Skin epidermis (tissue), 12 donors: ENCODE measurements at regions not wholly inside any gene's neighbourhood (a gene's known extent, or its start where the extent isn't known, plus 50 kb on each side); places are given as distances from the start of the nearest gene placed in this dataset.
"Not testable (repeated sequence)": the region's sequence is repeated elsewhere in the genome, so short reads cannot be mapped to it uniquely, and the experiment has no call there.

Source experiments
- H3K27ac ChIP-seq, 21 experiments: fragments of 200-600 bp; sonication (generic) in 11 of 21; one replicate each; pipeline ENCODE4 v1.5.0; 2020; ENCODE audit warnings: mild to moderate bottlenecking in 3 of 21, inconsistent platforms in 2 of 21, moderate library complexity in 2 of 21
- H3K4me3 ChIP-seq, 7 experiments: fragments of 200-600 bp; sonication (generic) in 2 of 7; one replicate each; pipeline ENCODE4 v1.5.0; 2020; ENCODE audit warnings: inconsistent platforms in 2 of 7, mild to moderate bottlenecking in 2 of 7, moderate library complexity in 1 of 7

DNA sequence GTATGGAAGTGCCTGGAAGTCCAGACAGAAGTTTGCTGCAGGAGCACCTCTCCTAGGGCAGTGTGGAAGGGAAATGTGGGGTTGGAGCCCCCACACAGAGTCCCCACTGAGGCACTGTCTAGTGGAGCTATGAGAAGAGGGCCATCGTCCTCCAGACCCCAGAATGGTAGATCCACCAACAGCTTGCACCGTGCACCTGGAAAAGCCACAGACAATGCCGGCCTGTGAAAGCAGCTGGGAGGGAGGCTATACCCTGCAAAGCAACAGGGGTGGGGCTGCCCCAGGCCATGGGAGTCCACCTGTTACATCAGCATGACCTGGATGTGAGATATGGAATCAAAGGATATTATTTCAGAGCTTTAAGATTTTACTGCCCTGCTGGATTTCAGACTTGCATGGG is 551.4 kb downstream of the PPP4R3C start:
- H3K4me3 ChIP-seq, H3K27ac ChIP-seq: not testable (repeated sequence)

DNA sequence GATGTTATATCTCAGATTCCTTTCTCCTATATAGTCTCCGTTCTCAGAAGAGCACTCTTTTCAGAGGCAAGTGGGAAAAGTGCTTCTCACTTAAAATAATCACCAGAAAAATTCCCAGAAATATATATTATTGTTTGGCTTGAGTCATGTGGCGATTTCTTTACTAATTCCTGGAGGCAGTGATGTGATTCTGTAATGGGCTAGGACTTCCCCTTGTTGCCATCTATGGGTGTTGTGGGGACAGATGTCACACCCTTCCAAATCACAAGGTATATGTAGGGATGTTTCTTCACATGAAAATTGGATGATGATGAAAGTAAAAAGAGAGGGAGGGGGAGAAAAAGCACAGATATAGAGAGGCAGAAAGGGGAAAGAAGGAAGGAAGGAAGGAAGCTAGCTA is 553.4 kb downstream of the PPP4R3C start:
- no peak overlapping the region for H3K27ac ChIP-seq
- no peak overlapping the region for H3K4me3 ChIP-seq

DNA sequence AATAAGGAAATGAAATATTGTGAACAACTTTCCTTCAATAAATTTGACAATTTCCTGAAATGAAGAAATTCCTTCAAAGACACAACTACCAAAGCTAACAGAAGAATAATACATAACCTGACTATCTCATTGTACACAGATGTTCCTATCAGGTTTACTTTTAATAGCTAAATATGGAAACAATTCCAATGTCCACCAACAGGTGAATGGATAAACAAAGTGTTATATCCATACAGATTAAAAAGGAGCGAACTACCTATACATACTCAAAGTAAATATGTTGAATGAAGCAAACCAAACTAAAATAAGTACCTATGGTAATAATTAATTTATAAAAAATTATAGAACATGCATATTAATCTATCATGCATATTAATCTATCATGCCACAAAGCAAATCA is 554.9 kb downstream of the PPP4R3C start:
- Histone ChIP-seq H3K4me3 (no peak overlapping the region), H3K27ac (no peak overlapping the region)

DNA sequence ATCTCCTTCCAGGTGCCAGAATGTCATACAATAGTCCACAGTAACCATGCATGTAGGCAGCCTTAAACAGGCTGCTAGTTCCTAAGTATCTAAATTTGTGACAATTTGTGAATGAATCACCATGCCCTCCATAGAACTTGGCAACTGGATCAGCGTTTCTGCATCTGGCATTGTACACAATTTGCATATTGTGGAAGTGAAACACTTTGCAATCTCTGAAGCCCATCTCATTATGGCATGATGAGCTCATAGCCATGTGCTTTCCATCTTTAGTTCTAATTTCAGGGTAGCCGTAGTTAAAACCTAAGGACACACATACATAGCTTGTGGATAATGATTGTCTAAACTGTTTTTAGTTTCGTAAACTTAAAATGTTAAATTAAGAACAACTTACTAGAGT is 573.6 kb downstream of the PPP4R3C start:
- Histone ChIP-seq H3K27ac (no peak overlapping the region), H3K4me3 (no peak overlapping the region)

DNA sequence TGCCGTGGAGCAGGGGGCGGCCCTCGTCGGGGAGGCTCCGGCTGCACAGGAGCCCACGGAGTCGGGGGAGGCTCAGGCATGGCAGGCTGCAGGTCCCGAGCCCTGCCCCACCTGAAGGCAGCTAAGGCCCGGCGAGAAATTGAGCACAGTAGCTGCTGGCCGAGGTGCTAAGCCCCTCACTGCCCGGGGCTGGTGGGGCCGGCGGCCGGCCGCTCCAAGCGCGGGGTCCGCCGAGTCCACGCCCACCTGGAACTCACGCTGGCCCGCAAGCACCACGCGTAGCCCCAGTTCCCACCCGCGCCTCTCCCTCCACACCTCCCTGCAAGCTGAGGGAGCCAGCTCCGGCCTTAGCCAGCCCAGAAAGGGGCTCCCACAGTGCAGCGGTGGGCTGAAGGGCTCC is 589.4 kb downstream of the PPP4R3C start:
- H3K27ac ChIP-seq, result no peak overlapping the region

DNA sequence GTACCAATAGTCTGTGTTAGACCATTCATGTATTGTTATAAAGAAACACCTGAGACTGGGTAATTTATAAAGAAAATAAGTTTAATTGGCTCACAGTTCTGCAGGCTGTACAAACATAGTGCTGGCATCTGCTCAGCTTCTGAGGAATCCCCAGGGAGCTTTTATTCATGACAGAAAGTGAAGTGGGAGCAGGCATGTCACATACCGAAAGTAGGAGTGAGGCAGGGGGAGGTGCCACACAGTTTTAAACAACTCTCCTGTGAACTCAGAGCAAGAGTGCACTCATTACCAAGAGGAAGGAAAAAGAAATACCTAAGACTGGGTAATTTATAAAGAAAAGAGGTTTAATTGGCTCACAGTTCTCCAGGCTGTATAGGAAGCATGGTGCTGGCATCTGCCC is 591.2 kb downstream of the PPP4R3C start:
- no peak overlapping the region for H3K27ac ChIP-seq
- no peak overlapping the region for H3K4me3 ChIP-seq

More for the DNA sequence above, 589.4 kb downstream of the PPP4R3C start:
- no peak overlapping the region for H3K4me3 ChIP-seq

DNA sequence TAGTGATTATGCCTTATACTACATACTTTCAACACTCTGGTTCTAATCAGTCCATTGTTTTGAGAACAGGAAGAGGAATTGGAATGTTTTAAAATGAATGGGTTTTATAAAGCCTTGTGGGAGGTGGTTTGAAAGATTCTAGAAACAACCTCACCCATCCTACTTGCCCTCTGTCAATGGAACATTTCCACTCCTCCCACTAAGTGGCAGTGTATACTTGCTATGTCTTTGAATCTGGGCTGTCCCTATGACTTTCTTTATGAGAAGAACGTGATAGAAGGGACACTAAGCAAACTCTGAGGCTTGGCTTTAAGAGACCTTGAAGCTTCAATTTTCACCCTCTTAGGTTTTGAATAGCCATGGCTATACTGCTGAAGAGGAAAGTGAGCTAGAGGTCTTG is 611.2 kb downstream of the PPP4R3C start:
- Histone ChIP-seq H3K4me3 (no peak overlapping the region), H3K27ac (no peak overlapping the region)

DNA sequence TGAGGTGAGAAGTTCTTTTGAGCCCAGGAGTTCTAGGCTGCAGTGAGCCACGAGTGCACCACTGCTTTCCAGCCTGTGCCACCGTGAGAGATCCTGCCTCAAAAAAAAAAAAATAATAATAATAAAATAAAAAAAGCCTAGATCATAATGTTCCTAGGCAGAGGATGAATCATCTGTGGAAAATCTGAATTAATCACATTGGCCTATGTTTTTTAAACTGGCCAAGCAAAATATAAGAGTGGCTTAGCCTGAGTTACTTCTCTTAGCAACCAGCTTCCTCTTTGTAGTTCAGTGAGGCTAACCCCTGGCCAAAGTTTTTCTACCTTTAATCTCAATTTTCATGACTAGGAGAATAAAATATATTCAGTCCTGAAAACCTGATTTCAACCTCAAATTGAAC is 614.6 kb downstream of the PPP4R3C start:
- Histone ChIP-seq H3K27ac (no peak overlapping the region), H3K4me3 (no peak overlapping the region)

DNA sequence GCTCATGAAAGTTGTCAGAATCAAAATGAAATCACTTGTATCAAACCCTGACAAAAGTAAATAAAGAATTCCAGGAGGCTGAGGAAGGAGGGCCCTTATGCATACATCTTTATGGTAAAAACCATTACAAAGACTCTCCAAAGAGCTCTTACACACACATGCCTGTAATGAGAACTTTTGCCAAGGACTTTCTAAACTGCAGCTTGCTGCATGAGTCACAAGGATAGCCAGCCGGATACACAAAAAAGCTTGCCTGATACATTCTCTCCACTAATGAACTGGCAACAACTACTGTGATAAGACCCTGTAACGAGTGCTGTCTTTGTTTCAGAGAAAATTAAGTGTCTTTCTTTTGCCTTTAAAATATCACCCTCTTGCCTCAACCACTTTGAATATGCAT is 618.1 kb downstream of the PPP4R3C start:
- H3K4me3 ChIP-seq, result no peak overlapping the region
- no peak overlapping the region for H3K27ac ChIP-seq

DNA sequence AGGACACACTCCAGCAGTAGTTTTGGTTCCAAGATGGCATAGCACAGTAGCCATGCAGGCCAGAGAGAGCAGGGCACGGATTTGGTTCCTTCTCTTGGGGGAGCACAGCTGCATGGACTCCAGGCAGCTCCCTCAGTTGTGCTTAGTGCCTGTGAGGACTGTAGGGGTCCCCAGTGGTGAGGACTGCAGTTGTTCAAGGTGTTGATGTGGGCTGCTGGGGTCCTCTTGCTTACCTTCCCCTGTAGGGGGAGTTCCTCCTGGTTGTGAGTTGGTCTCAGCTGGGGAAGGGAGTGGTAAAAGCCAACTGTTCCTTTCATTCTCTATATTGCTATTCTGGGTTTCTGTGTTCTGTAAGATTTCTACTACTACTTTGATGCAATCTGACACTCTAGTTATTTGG is 606.5 kb downstream of the MAGEB5 start:
- Histone ChIP-seq H3K27ac (no peak overlapping the region), H3K4me3 (no peak overlapping the region)

DNA sequence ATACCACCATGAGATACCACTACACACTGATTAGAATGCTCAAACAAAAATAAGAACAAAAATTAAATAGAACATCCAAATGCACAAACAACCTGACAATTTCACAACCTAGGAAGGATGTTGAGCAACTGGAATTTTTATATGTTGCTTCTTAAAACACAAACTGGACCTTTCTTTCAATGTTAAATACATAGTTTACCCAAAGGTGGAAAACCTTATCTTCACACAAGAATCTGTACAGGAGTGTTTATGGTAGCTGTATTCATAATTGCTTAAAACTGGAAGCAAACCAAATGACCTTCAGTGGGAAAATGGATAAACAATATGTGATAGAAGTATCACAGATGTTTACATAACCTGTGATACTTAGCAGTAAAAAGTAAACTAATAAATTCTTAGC is 573.8 kb downstream of the MAGEB5 start:
- H3K4me3 ChIP-seq, result no peak overlapping the region
- no peak overlapping the region for H3K27ac ChIP-seq

DNA sequence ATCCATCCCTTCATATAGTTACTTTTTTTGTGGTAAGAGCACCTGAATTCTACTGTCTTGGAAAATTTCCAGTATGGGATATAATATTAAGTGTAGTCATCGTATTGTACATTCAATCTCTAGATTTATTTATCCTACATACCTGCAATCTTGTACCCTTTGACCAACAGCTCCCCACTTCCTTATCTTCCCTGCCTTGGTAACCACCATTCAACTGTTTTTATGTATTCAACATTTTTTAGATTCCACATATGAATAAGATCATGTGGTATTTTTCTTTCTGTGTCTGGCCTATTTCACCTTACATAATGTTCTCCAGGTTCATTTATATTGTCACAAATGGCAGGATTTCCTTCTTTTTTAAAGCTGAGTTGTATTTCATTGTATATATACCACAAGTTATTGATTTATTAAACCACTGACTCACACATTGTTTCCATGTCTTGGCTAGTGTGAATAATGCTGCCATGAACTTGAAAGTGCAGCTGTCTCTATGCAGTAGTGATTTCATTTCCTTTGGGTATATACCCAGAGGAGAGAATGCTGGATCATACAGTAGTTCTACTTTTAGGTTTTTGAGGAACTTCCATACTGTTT is 572.5 kb downstream of the MAGEB5 start:
- Histone ChIP-seq H3K4me3 (no peak overlapping the region), H3K27ac (no peak overlapping the region)

DNA sequence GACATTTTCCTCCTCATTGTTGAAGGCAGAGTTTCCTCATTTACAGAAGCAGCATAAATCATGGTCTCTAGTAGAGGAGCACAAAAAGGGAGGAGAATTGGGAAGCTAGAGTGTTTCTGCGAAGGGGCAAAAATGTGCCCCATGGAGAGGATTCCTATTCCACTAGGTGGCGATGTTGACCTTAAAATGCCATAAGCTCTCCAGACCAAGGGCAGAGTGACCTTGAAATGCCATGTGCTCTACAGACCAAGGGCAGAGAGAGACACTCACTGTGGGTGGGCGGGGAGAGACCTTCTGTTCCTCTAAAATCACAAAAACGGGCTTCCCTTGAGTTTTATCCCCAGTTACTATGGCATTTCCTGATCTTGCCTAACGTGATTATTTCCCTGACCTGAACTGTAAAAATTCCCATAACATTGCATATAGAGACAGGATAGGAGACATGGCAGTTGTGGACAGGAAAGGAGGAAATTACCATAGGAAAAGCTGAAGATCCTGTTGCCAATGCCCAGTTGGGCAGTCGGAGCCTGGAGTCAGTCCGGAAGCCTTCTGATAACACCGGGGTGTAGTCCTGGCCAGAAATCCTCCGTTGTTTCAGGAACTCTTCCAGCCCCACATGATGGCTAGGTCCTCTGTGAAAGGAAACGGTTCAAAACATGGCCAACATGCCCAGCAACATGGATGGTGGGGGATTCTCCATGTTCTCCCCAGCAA is 567.7 kb downstream of the MAGEB5 start:
- no peak overlapping the region for H3K27ac ChIP-seq
- no peak overlapping the region for H3K4me3 ChIP-seq

DNA sequence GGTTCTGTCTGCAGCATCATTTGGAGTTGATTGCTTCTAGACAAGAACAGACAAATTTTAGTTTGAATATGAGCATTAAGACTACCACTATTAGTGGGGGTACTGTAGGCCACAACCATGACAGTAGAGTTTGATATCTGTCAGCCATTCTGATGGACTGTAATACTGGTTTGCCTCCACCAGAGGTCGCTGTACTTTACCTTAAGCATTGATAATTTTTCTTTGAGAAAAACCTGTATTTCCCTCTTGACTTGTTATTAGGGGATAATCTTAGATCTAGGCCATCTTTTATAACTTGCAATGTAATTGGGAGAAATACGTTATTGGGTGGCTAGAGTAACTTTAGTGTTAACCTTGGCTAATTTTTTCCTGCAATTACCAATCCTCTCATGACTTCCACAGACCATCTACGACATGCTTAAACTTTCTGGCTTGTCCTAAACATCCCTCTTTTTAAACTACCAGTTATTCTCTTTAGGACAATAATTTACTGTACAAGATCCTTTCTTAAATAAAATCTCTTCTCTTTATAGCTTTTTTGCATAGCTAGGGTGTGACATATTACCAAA is 562.4 kb downstream of the MAGEB5 start:
- Histone ChIP-seq H3K27ac (no peak overlapping the region), H3K4me3 (no peak overlapping the region)

DNA sequence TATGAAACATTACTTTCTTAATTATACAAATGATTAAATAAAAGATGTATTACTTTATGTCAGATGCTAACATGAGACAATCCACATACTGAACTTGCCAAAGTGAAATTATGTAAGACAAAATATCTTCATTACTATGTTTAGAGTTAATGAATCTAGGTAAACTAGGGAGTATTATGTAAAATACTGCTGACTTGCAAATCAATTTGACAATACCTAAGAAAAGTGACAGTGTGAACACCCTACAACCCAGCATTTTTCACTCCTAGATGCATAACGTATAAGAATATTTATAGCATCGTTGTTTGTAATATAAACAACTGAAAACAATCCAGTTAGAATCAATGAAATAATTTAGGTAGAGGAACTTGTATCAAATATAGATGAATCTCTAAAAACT is 546.3 kb downstream of the MAGEB5 start:
- no peak overlapping the region for H3K27ac ChIP-seq

DNA sequence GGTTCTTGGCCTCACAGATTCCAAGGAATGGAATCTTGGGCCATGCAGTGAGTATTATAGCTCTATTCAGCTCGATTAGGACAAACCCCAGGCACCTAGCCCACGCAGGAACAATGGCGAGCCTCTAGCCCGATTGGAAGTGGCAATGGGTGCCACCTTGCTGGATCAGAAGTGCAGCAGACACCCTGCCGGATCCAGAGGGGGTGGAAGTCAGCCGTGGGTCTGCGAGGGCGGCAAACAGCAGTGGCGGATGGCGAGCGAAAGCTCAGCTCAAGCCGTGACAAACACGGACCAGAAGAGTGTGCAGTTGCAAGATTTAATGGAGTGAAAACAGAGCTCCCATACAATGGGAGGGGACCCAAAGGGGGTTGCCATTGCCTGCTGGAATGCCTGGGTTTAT is 539.8 kb downstream of the MAGEB5 start:
- not testable (repeated sequence) for H3K4me3 ChIP-seq, H3K27ac ChIP-seq

More for the DNA sequence above, 546.3 kb downstream of the MAGEB5 start:
- no peak overlapping the region for H3K4me3 ChIP-seq

DNA sequence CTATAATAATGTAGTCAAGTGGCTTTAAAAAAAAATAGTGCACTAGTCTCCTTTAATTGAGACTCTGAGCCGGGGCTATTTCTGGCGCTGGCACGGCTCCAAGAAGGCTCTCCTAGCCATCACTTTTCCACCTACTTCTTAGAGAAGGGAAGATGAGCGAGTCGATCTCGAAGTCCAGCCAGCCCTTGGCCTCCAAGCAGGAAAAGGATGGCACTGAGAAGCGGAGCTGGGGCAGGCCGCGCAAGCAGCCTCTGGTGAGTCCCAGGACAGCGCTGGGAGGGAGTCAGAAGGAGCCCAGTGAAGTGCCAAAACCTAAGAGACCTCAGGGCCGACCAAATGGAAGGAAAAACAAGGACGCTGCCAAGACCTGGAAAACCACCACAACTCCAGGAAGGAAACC is 531.9 kb downstream of the MAGEB5 start:
- Histone ChIP-seq H3K4me3 (no peak overlapping the region), H3K27ac (no peak overlapping the region)

DNA sequence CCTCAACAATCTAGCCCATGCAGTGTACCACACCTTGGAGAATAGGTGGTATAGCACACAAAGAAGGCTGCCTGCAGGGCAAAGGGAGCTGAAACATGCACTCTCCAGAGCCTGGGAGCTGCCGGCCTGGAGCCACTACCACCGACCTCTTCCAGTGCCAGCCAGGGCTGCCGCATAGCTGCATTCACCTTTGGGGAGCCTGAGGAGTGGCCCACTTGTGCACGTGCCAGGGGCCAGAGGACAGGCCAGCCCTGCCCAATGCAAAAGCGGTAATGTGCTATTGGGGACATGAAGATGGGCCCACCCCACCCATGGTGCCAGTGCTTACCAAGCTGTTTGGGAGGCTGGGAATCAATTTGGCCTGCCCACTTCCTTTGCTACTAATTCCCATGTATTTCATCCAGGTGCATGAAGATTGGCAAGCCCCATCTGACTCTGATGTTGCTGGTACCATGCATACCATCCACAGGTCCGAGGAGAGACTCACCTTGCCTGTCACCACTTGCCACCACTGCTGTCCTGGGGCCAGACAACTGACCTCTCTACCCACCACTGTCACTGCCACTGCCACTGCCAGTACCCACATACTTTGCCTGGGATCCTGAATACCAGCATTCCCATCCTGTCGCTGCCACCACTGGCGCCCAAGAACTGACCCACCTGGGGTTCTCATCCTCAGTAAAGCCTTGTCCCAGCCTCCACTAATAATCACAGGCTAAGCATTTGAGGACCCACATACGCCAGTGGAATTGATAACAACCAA is 506.9 kb downstream of the MAGEB5 start:
- H3K27ac ChIP-seq, result no peak overlapping the region
- H3K4me3 ChIP-seq, result no peak overlapping the region

DNA sequence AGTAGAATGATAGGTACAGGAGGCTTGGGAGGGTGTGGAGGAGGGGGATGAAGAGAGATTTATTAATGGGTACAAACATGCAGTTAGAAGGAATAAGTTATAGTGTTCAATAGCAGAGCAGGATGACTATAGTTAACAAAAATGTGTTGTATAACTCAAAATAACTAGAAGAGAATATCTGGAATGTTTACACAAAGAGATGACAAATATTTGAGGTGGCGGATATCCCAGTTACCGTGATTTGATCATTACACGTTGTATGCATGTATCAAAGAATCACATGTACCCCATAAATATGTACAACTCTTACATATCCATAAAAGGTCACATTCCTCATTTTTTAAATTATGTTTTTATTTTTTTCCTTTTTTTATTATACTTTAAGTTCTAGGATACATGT is 456.6 kb downstream of the MAGEB5 start:
- Histone ChIP-seq H3K27ac (no peak overlapping the region), H3K4me3 (no peak overlapping the region)

DNA sequence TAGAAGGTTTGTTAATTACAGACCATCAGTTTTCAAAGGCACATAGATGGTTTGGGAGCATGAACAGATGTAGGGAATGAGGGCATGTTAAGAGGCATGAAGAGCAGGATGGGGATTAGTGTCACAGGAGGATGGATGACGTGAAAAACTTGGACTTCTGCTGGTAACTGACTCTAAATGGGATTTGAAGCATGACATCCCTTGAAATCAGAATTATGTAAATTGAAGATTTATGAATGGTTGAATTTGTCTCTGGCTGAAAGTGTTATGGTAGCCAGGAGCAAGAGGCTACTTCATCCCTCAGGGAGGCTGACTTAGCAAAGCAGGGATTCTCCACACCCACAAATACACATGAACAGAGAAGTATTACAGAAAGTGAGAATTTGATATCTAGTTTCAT is 454.6 kb downstream of the MAGEB5 start:
- Histone ChIP-seq H3K27ac (no peak overlapping the region), H3K4me3 (no peak overlapping the region)

DNA sequence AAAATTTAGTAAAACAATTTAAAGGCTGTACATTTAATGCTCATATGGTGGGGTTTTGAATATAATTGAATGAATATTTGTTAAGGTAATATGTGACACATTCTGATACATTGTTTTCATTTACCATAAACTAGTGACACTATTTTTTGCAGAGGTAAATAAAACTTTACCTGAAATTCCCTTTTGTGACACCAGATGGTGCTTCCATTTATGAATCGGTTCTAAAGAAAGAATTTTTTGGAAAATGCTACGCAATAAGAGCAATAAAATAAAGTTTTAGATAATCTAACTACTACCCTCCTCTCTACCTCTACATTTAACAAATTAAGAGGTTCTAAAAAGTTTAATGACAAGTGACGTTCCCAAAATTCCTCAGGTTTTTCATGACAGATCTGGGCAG is 448.9 kb downstream of the MAGEB5 start:
- Histone ChIP-seq H3K27ac (no peak overlapping the region), H3K4me3 (no peak overlapping the region)
